Kidney (tissue), 13 donors: ENCODE measurements at regions not wholly inside any gene's neighbourhood (a gene's known extent, or its start where the extent isn't known, plus 50 kb on each side); places are given as distances from the start of the nearest gene placed in this dataset.

Experiments used
- DNase-seq, 5 donors: peaks; one replicate each; pipeline ENCODE4 v3.0.0-alpha.2; 2013 to 2020
- FAIRE-seq: peaks from 2 replicates; lab custom pipeline; 2012; peaks lifted over from hg19 to GRCh38; lab: Jason Lieb, UNC
- H3K27ac ChIP-seq, 2 donors: one replicate each; pipeline ENCODE4 v1.7.0; 2013; ENCODE audit warnings: low read depth in 2 of 2, low read length in 2 of 2, inconsistent platforms in 1 of 2
- H3K27me3 ChIP-seq: one replicate; pipeline ENCODE4 v1.7.1; 2013; ENCODE audit warnings: low read length, inconsistent platforms; ENCODE audit not compliant: control insufficient read depth, insufficient read depth
- H3K36me3 ChIP-seq, 3 donors: one replicate each; pipeline versions ENCODE4 v1.7.0 to v1.7.1; 2013; ENCODE audit warnings: low read length in 3 of 3, control low read depth in 1 of 3, inconsistent platforms in 1 of 3; ENCODE audit not compliant: insufficient read depth in 3 of 3, control insufficient read depth in 2 of 3
- H3K4me1 ChIP-seq, 3 donors: one replicate each; pipeline versions ENCODE4 v1.7.0 to v1.7.1; 2013; ENCODE audit warnings: low read length in 3 of 3, inconsistent platforms in 1 of 3, low read depth in 1 of 3; ENCODE audit not compliant: control insufficient read depth in 2 of 3, insufficient read depth in 2 of 3
- H3K4me3 ChIP-seq, 3 donors: one replicate each; pipeline versions ENCODE4 v1.7.0 to v1.8.1; 2013; ENCODE audit warnings: low read length in 3 of 3, control low read depth in 1 of 3, inconsistent platforms in 1 of 3
- H3K9ac ChIP-seq, 3 donors: one replicate each; pipeline versions ENCODE4 v1.7.0 to v1.7.1; 2013; ENCODE audit warnings: low read length in 3 of 3, control low read depth in 1 of 3, inconsistent platforms in 1 of 3
- H3K9me3 ChIP-seq, 3 donors: one replicate each; pipeline versions ENCODE4 v1.7.0 to v1.7.1; 2013; ENCODE audit warnings: low read length in 3 of 3, control low read depth in 1 of 3, inconsistent platforms in 1 of 3; ENCODE audit not compliant: control insufficient read depth in 2 of 3, insufficient read depth in 1 of 3
- CTCF ChIP-seq: IDR thresholded peaks from 3 replicates; pipeline ENCODE4 v1.5.1; 2012; ENCODE audit warnings: mild to moderate bottlenecking, moderate library complexity, borderline replicate concordance; ENCODE audit not compliant: insufficient read depth; ENCODE audit errors: extremely low read depth
- intact Hi-C: fragments of 100-400 bp; cut with DNase I; formaldehyde crosslinking; loops from one replicate; pipeline ENCODE4 v1.11.1; 2022
- donor health status: control.
- donor health status: control.
- donor health status: control.
- donor health status: control.
- donor health status: control.
- donor health status: DM: yes; HTN: yes; CAD: no.
- donor health status: Normal renal cell carcinoma (clear cell type).

GRCh38 chr6:113190170-113190569 is 667.0 kb upstream of the MARCKS start:
- TF ChIP-seq CTCF, result no peak
- Histone ChIP-seq H3K9ac (no peak overlapping the region), H3K27me3 (no peaks in the 10 kb centered on the region), H3K4me3 (no peak overlapping the region), H3K4me1 (no peaks in the 10 kb centered on the region), H3K9me3 (no peaks in the 10 kb centered on the region), H3K36me3 (no peaks in the 10 kb centered on the region), H3K27ac (no peak overlapping the region)
- intact Hi-C loops, result no loop called here
- FAIRE-seq (no peak), DNase-seq (no peak)

GRCh38 chr6:113194090-113194489 is 663.1 kb upstream of the MARCKS start:
- H3K9ac ChIP-seq, result no peak overlapping the region
- no peaks in the 10 kb centered on the region for H3K27me3 ChIP-seq
- no peaks in the 10 kb centered on the region for H3K36me3 ChIP-seq
- no peak overlapping the region for H3K4me3 ChIP-seq
- intact Hi-C loops, result no loop called here
- H3K4me1 ChIP-seq, result no peaks in the 10 kb centered on the region
- no peaks in the 10 kb centered on the region for H3K9me3 ChIP-seq
- no peak for DNase-seq
- FAIRE-seq, result no peak
- no peak overlapping the region for H3K27ac ChIP-seq
- no peak for TF ChIP-seq CTCF

- FAIRE-seq (no peak), DNase-seq (peak in 2 of 5 donors; percentile 20 to 50)
- TF ChIP-seq CTCF, result no peak
- Histone ChIP-seq H3K9ac (no peak overlapping the region), H3K9me3 (no peaks in the 10 kb centered on the region), H3K4me1 (no peaks in the 10 kb centered on the region), H3K36me3 (no peaks in the 10 kb centered on the region), H3K27me3 (no peaks in the 10 kb centered on the region), H3K4me3 (no peak overlapping the region), H3K27ac (no peak overlapping the region)
- intact Hi-C loops, result no loop called here
Observed at GRCh38 chr6:113202852-113203714, 654.1 kb upstream of the MARCKS start.

- H3K27me3 ChIP-seq, result no peaks in the 10 kb centered on the region
Observed at GRCh38 chr6:113203715-113204110, 653.4 kb upstream of the MARCKS start.

More at GRCh38 chr6:113203715-113204110, 653.4 kb upstream of the MARCKS start:
- DNase-seq, result no peak
- Histone ChIP-seq H3K4me1 (no peaks in the 10 kb centered on the region), H3K9ac (no peak overlapping the region), H3K4me3 (no peak overlapping the region), H3K27ac (no peak overlapping the region), H3K36me3 (no peaks in the 10 kb centered on the region), H3K9me3 (no peaks in the 10 kb centered on the region)
- FAIRE-seq, result no peak
- TF ChIP-seq CTCF, result no peak
- intact Hi-C loops, result no loop called here
